Ovary (tissue), 7 donors: ENCODE measurements at regions not wholly inside any gene's neighbourhood (a gene's known extent, or its start where the extent isn't known, plus 50 kb on each side); places are given as distances from the start of the nearest gene placed in this dataset.

Experiments
- DNase-seq, 5 donors: peaks; one replicate each; pipeline ENCODE4 v3.0.0-alpha.2; 2019 to 2020
- H3K27ac ChIP-seq, 2 donors: fragments of 200-600 bp; one replicate each; pipeline versions ENCODE4 v1.5.1 to v1.8.0; 2019 to 2022
- H3K27me3 ChIP-seq: fragments of 200-600 bp; one replicate; pipeline ENCODE4 v1.8.0; 2022
- H3K36me3 ChIP-seq: fragments of 200-600 bp; sonication (generic); one replicate; pipeline ENCODE4 v1.5.1; 2019
- H3K4me1 ChIP-seq: one replicate; pipeline ENCODE4 v1.8.1; 2013; ENCODE audit warnings: mild to moderate bottlenecking, moderate library complexity; ENCODE audit not compliant: insufficient read depth
- H3K4me3 ChIP-seq: fragments of 200-600 bp; sonication (generic); one replicate; pipeline ENCODE4 v1.5.1; 2017
- H3K9me3 ChIP-seq, 2 donors: fragments of 200-600 bp in 1 of 2; sonication (generic) in 1 of 2; one replicate each; pipeline versions ENCODE4 v1.5.1 to v1.8.1; 2013 to 2019; ENCODE audit warnings: mild to moderate bottlenecking in 1 of 2, moderate library complexity in 1 of 2
- CTCF ChIP-seq, 3 donors: fragments of 450-650 bp in 2 of 3; fragments of 200-600 bp in 1 of 3; IDR thresholded peaks; one replicate each; pipeline versions ENCODE4 v1.5.1 to v1.8.0; 2016 to 2022; ENCODE audit warnings: antibody characterized with exemption in 3 of 3, mild to moderate bottlenecking in 1 of 3
- EP300 ChIP-seq: sonication (generic); formaldehyde crosslinking; IDR thresholded peaks from one replicate; pipeline ENCODE4 v1.6.1; 2017; ENCODE audit warnings: antibody characterized with exemption
- POLR2A ChIP-seq: fragments of 450-650 bp; IDR thresholded peaks from one replicate; pipeline ENCODE4 v1.6.1; 2017; ENCODE audit warnings: antibody characterized with exemption, mild to moderate bottlenecking, moderate library complexity
- WGBS, 3 donors: extraction: QIAGEN DNeasy Blood & Tissue Kit in 1 of 3; methylation state at CpG; one replicate each; pipeline versions ENCODE4 v1.1.5 to v1.1.7; 2013 to 2017; 5-methylcytosine and 5-hydroxymethylcytosine counted together
- intact Hi-C, 4 donors: fragments of 100-400 bp; cut with DNase I; formaldehyde crosslinking; loops; one replicate each; pipeline versions ENCODE4 v1.11.0 to v1.15.1; 2022 to 2023
- donor health status: DM: no; HTN: no; CAD: no; lungs with moderate emphysema.
- donor health status: DM: no; HTN: no; CAD: no.
- donor health status: Bipolar disorder and iron deficiency.
- donor health status: DM: no; HTN: no; CAD: no.
- donor health status: DM: yes; HTN: yes; CAD: no.

DNA sequence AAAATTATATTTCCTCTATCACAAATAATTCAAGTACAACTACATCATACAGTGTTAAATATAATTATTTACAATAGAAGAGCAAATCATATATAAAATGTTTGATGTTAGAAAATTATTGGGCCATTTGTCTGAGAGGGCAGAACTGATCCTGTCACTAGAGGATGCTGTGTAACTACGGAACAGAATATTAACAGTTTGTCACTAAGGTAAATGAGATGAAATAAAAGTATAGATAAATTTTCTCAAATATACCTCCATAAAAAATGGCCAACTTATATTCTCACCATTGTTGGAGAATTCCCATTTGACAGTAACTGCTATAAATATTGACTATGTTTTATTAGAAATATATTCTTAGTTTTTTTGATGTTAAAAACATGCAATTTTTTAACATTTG lies 1067.4 kb upstream of the DDX18 start:
- Histone ChIP-seq H3K4me1 (no peaks in the 10 kb centered on the region), H3K4me3 (no peak overlapping the region), H3K27me3 (no peaks in the 10 kb centered on the region), H3K9me3 (no peaks in the 10 kb centered on the region), H3K27ac (no peak overlapping the region), H3K36me3 (no peaks in the 10 kb centered on the region)
- no peak for TF ChIP-seq POLR2A
- no peak for TF ChIP-seq EP300
- TF ChIP-seq CTCF (IDR thresholded peaks at IDR 0.05) = no peak
- DNase-seq = no peak
- intact Hi-C loops = no loop called here
- WGBS, 3 donors = 53 to 60% (median 58%) methylated on average over 1 of the region's 1 CpG

- Histone ChIP-seq H3K4me1 (no peaks in the 10 kb centered on the region), H3K27ac (no peak overlapping the region), H3K36me3 (no peaks in the 10 kb centered on the region), H3K27me3 (no peaks in the 10 kb centered on the region), H3K9me3 (no peaks in the 10 kb centered on the region), H3K4me3 (no peak overlapping the region)
- DNase-seq = no peak
- TF ChIP-seq CTCF (IDR thresholded peaks at IDR 0.05) = no peak
- no peak for TF ChIP-seq EP300
- TF ChIP-seq POLR2A = no peak
- intact Hi-C loops = no loop called here
These were observed 1064.5 kb upstream of the DDX18 start for GRCh38 chr2:116749994-116750393.

DNA sequence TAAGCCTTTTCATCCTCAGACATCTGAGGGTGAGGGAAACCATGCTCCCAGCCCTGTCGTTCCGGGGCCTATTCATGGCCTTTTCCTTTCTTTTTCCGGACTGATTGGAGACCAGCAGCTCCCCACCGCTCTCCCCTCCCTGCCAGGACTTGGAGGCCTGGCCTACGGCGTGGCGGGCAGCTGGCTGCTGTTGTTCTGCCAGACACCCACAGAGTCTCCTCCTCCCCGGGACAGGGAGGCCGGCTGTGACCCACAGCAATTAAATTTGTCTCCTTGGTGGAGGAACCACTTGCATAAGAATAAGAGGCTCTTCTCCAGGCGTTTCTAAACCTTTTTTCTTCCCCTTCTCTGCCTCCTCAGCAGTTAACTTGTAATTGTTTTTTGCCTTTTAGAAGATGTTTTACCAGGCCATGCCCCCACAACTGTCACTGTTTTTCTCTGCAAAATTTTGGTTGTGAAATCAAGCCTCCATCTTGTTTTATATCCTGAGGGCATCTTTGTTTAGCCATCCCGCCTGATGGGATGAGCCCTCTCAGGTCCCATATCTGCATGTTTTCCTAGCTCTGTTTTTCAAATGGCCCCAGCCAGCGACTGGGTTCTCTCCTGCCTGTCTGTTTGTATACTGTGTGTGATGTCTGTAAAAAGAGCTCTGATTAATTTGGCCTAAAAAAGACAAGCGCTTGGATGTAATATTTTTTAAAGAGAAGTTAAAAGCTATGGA lies 1060.0 kb upstream of the DDX18 start:
- no peak overlapping the region for H3K4me3 ChIP-seq
- 42 to 49% (median 43%) methylated on average over 13 of the region's 13 CpGs for WGBS, 3 donors
- no peak for DNase-seq
- TF ChIP-seq POLR2A (no peak), EP300 (no peak), CTCF (IDR thresholded peaks at IDR 0.05) (no peak)
- H3K27ac ChIP-seq = no peak overlapping the region
- H3K9me3 ChIP-seq = no peaks in the 10 kb centered on the region
- H3K27me3 ChIP-seq = no peaks in the 10 kb centered on the region
- no peaks in the 10 kb centered on the region for H3K36me3 ChIP-seq
- intact Hi-C loops = no loop called here
- H3K4me1 ChIP-seq = no peaks in the 10 kb centered on the region

GRCh38 chr2:116761864-116762263 lies 1052.6 kb upstream of the DDX18 start:
- no peaks in the 10 kb centered on the region for H3K36me3 ChIP-seq
- intact Hi-C loops = no loop called here
- no peak for DNase-seq
- H3K4me1 ChIP-seq = no peaks in the 10 kb centered on the region
- TF ChIP-seq CTCF (IDR thresholded peaks at IDR 0.05) (no peak), EP300 (no peak), POLR2A (no peak)
- WGBS, 3 donors = 60 to 69% (median 63%) methylated on average over 1 of the region's 1 CpG
- H3K4me3 ChIP-seq = no peak overlapping the region
- H3K9me3 ChIP-seq = no peaks in the 10 kb centered on the region
- H3K27me3 ChIP-seq = no peaks in the 10 kb centered on the region
- no peak overlapping the region for H3K27ac ChIP-seq
